ENCODE measurements at regions not wholly inside any gene's neighbourhood (a gene's known extent, or its start where the extent isn't known, plus 50 kb on each side); places are given as distances from the start of the nearest gene placed in this dataset.

GRCh38 chr7:116322541-116322940 is 112.2 kb downstream of the TES start:
- no peak overlapping the region for H3K27ac Mint-ChIP-seq
- no peaks in the 10 kb centered on the region for H3K9me3 ChIP-seq (ENCODE audit: control insufficient read depth in 1 of 2, low read length in 2 of 2)
- CTCF ChIA-PET (ENCODE audit: partially characterized antibody) = no interaction called here
- no peak overlapping the region for H3K27ac ChIP-seq (ENCODE audit: low read depth, low read length)
- no peaks in the 10 kb centered on the region for H3K36me3 Mint-ChIP-seq
- intact Hi-C loops (cut with micrococcal nuclease) = no loop called here
- no peaks in the 10 kb centered on the region for H3K4me1 ChIP-seq (ENCODE audit: insufficient read depth, low read length)
- no peaks in the 10 kb centered on the region for H3K36me3 ChIP-seq (ENCODE audit: insufficient read depth, low read length)
- no peak overlapping the region for H3K4me3 Mint-ChIP-seq
- H3K27me3 Mint-ChIP-seq = peaks cover 2 to 5% of the 10 kb centered on the region in 2 donors
- no peak for DNase-seq
- peaks cover 0 to 2% (median 0%) of the 10 kb centered on the region in 8 donors for H3K9me3 Mint-ChIP-seq
- H3K4me3 ChIP-seq (ENCODE audit: low read length in 2 of 2) = no peak overlapping the region
- POLR2A ChIA-PET (ENCODE audit: partially characterized antibody) = no interaction called here
- H3K27me3 ChIP-seq (ENCODE audit: insufficient read depth, low read length) = no peaks in the 10 kb centered on the region
- H3K4me1 Mint-ChIP-seq = peaks cover 0 to 5% (median 0%) of the 10 kb centered on the region in 4 donors

GRCh38 chr7:116324582-116324981 is 114.2 kb downstream of the TES start:
- peaks cover 1 to 4% of the 10 kb centered on the region in 2 donors for H3K27me3 Mint-ChIP-seq

GRCh38 chr7:116325517-116325916 is 115.2 kb downstream of the TES start:
- no peak overlapping the region for H3K27ac ChIP-seq (ENCODE audit: low read depth, low read length)
- no peaks in the 10 kb centered on the region for H3K27me3 ChIP-seq (ENCODE audit: insufficient read depth, low read length)
- Mint-ChIP-seq H3K27ac (no peak overlapping the region), H3K4me3 (no peak overlapping the region), H3K27me3 (peaks cover 0 to 6% of the 10 kb centered on the region in 2 donors), H3K4me1 (peaks cover 0 to 5% (median 0%) of the 10 kb centered on the region in 4 donors), H3K9me3 (no peaks in the 10 kb centered on the region), H3K36me3 (no peaks in the 10 kb centered on the region)
- no peak overlapping the region for H3K4me3 ChIP-seq (ENCODE audit: low read length in 2 of 2)
- no peak for DNase-seq
- intact Hi-C loops (cut with micrococcal nuclease) = no loop called here
- H3K36me3 ChIP-seq (ENCODE audit: insufficient read depth, low read length) = no peaks in the 10 kb centered on the region
- no peaks in the 10 kb centered on the region for H3K4me1 ChIP-seq (ENCODE audit: insufficient read depth, low read length)
- no peaks in the 10 kb centered on the region for H3K9me3 ChIP-seq (ENCODE audit: control insufficient read depth in 1 of 2, low read length in 2 of 2)
- CTCF ChIA-PET (ENCODE audit: partially characterized antibody) = no interaction called here
- POLR2A ChIA-PET (ENCODE audit: partially characterized antibody) = no interaction called here

More at GRCh38 chr7:116324582-116324981, 114.2 kb downstream of the TES start:
- Histone ChIP-seq H3K9me3 (ENCODE audit: control insufficient read depth in 1 of 2, low read length in 2 of 2) (no peaks in the 10 kb centered on the region), H3K4me3 (ENCODE audit: low read length in 2 of 2) (no peak overlapping the region), H3K36me3 (ENCODE audit: insufficient read depth, low read length) (no peaks in the 10 kb centered on the region), H3K4me1 (ENCODE audit: insufficient read depth, low read length) (no peaks in the 10 kb centered on the region), H3K27me3 (ENCODE audit: insufficient read depth, low read length) (no peaks in the 10 kb centered on the region), H3K27ac (ENCODE audit: low read depth, low read length) (no peak overlapping the region)
- Mint-ChIP-seq H3K4me1 (peaks cover 0 to 5% (median 0%) of the 10 kb centered on the region in 4 donors), H3K4me3 (no peak overlapping the region), H3K27ac (no peak overlapping the region), H3K9me3 (peaks cover 0 to under 1% (median 0%) of the 10 kb centered on the region in 8 donors), H3K36me3 (no peaks in the 10 kb centered on the region)
- ChIA-PET POLR2A (ENCODE audit: partially characterized antibody) (no interaction called here), CTCF (ENCODE audit: partially characterized antibody) (no interaction called here)
- DNase-seq = no peak
- intact Hi-C loops (cut with micrococcal nuclease) = no loop called here

- H3K4me3 ChIP-seq (ENCODE audit: low read length in 2 of 2) = no peak overlapping the region
- peaks cover 0 to 8% of the 10 kb centered on the region in 2 donors for H3K27me3 Mint-ChIP-seq
- H3K9me3 ChIP-seq (ENCODE audit: control insufficient read depth in 1 of 2, low read length in 2 of 2) = no peaks in the 10 kb centered on the region
- H3K27ac ChIP-seq (ENCODE audit: low read depth, low read length) = no peak overlapping the region
- DNase-seq = no peak
- no peaks in the 10 kb centered on the region for H3K9me3 Mint-ChIP-seq
- no peaks in the 10 kb centered on the region for H3K36me3 ChIP-seq (ENCODE audit: insufficient read depth, low read length)
- intact Hi-C loops (cut with micrococcal nuclease) = no loop called here
- peaks cover 0 to 5% (median 0%) of the 10 kb centered on the region in 4 donors for H3K4me1 Mint-ChIP-seq
- ChIA-PET CTCF (ENCODE audit: partially characterized antibody) (no interaction called here), POLR2A (ENCODE audit: partially characterized antibody) (no interaction called here)
- H3K4me3 Mint-ChIP-seq = no peak overlapping the region
- H3K27me3 ChIP-seq (ENCODE audit: insufficient read depth, low read length) = no peaks in the 10 kb centered on the region
- H3K36me3 Mint-ChIP-seq = no peaks in the 10 kb centered on the region
- no peak overlapping the region for H3K27ac Mint-ChIP-seq
- H3K4me1 ChIP-seq (ENCODE audit: insufficient read depth, low read length) = no peaks in the 10 kb centered on the region
Observed at GRCh38 chr7:116327135-116327534, 116.8 kb downstream of the TES start.

GRCh38 chr7:116327752-116328151 is 117.4 kb downstream of the TES start:
- Histone ChIP-seq H3K27me3 (ENCODE audit: insufficient read depth, low read length) (no peaks in the 10 kb centered on the region), H3K36me3 (ENCODE audit: insufficient read depth, low read length) (no peaks in the 10 kb centered on the region), H3K27ac (ENCODE audit: low read depth, low read length) (no peak overlapping the region), H3K9me3 (ENCODE audit: control insufficient read depth in 1 of 2, low read length in 2 of 2) (no peaks in the 10 kb centered on the region), H3K4me1 (ENCODE audit: insufficient read depth, low read length) (no peaks in the 10 kb centered on the region), H3K4me3 (ENCODE audit: low read length in 2 of 2) (no peak overlapping the region)
- DNase-seq = no peak
- CTCF ChIA-PET (ENCODE audit: partially characterized antibody) = no interaction called here
- Mint-ChIP-seq H3K4me3 (no peak overlapping the region), H3K27ac (no peak overlapping the region), H3K27me3 (peaks cover 0 to 8% of the 10 kb centered on the region in 2 donors), H3K4me1 (peaks cover 0 to 5% (median 0%) of the 10 kb centered on the region in 4 donors), H3K36me3 (no peaks in the 10 kb centered on the region), H3K9me3 (no peaks in the 10 kb centered on the region)
- POLR2A ChIA-PET (ENCODE audit: partially characterized antibody) = no interaction called here
- intact Hi-C loops (cut with micrococcal nuclease) = no loop called here

- Mint-ChIP-seq H3K9me3 (no peaks in the 10 kb centered on the region), H3K27me3 (peaks cover 0 to 8% of the 10 kb centered on the region in 2 donors), H3K4me1 (peaks cover 0 to 5% (median 0%) of the 10 kb centered on the region in 4 donors), H3K4me3 (no peak overlapping the region), H3K36me3 (no peaks in the 10 kb centered on the region), H3K27ac (no peak overlapping the region)
- H3K27me3 ChIP-seq (ENCODE audit: insufficient read depth, low read length) = no peaks in the 10 kb centered on the region
- H3K9me3 ChIP-seq (ENCODE audit: control insufficient read depth in 1 of 2, low read length in 2 of 2) = no peaks in the 10 kb centered on the region
- intact Hi-C loops (cut with micrococcal nuclease) = no loop called here
- H3K4me1 ChIP-seq (ENCODE audit: insufficient read depth, low read length) = no peaks in the 10 kb centered on the region
- no peaks in the 10 kb centered on the region for H3K36me3 ChIP-seq (ENCODE audit: insufficient read depth, low read length)
- no peak for DNase-seq
- CTCF ChIA-PET (ENCODE audit: partially characterized antibody) = no interaction called here
- no peak overlapping the region for H3K4me3 ChIP-seq (ENCODE audit: low read length in 2 of 2)
- POLR2A ChIA-PET (ENCODE audit: partially characterized antibody) = no interaction called here
- H3K27ac ChIP-seq (ENCODE audit: low read depth, low read length) = no peak overlapping the region
Observed at GRCh38 chr7:116328161-116328560, 117.8 kb downstream of the TES start.

- Histone ChIP-seq H3K27ac (ENCODE audit: low read depth, low read length) (no peak overlapping the region), H3K4me1 (ENCODE audit: insufficient read depth, low read length) (no peaks in the 10 kb centered on the region), H3K27me3 (ENCODE audit: insufficient read depth, low read length) (no peaks in the 10 kb centered on the region), H3K4me3 (ENCODE audit: low read length in 2 of 2) (no peak overlapping the region), H3K36me3 (ENCODE audit: insufficient read depth, low read length) (no peaks in the 10 kb centered on the region), H3K9me3 (ENCODE audit: control insufficient read depth in 1 of 2, low read length in 2 of 2) (no peaks in the 10 kb centered on the region)
- no peak overlapping the region for H3K4me3 Mint-ChIP-seq
- ChIA-PET POLR2A (ENCODE audit: partially characterized antibody) (no interaction called here), CTCF (ENCODE audit: partially characterized antibody) (interaction anchor here (1.4 kb wide), 1 partner anchor 10 kb away, joined by 3 read pairs; no protein-coding TSS in a partner anchor)
- DNase-seq = no peak
- H3K4me1 Mint-ChIP-seq = no peaks in the 10 kb centered on the region
- no peaks in the 10 kb centered on the region for H3K36me3 Mint-ChIP-seq
- no peak overlapping the region for H3K27ac Mint-ChIP-seq
- peaks cover 2 to 8% of the 10 kb centered on the region in 2 donors for H3K27me3 Mint-ChIP-seq
- intact Hi-C loops (cut with micrococcal nuclease) = no loop called here
- H3K9me3 Mint-ChIP-seq = no peaks in the 10 kb centered on the region
Observed at GRCh38 chr7:116329686-116330503, 119.6 kb downstream of the TES start.

Measured in CD4-positive, alpha-beta memory T cell (primary cell).